BE2C (cell line): ENCODE measurements at regions not wholly inside any gene's neighbourhood (a gene's known extent, or its start where the extent isn't known, plus 50 kb on each side); places are given as distances from the start of the nearest gene placed in this dataset.

Experiments used
- DNase-seq: peaks from one replicate; pipeline ENCODE4 v3.0.0-alpha.2; 2020
- H3K27me3 ChIP-seq: fragments of 250-450 bp; sonication (Bioruptor Pico); 2 replicates; pipeline ENCODE4 v1.5.1; 2020; ENCODE audit warnings: mild to moderate bottlenecking
- H3K36me3 ChIP-seq: fragments of 250-450 bp; sonication (Bioruptor Pico); 2 replicates; pipeline ENCODE4 v1.5.1; 2020; ENCODE audit warnings: mild to moderate bottlenecking
- H3K4me1 ChIP-seq: fragments of 250-450 bp; sonication (Bioruptor Pico); 2 replicates; pipeline ENCODE4 v1.5.1; 2020
- H3K4me3 ChIP-seq: 2 replicates; pipeline ENCODE4 v1.5.1; 2011; ENCODE audit warnings: low read depth, low read length
- H3K9me3 ChIP-seq: fragments of 250-450 bp; sonication (Bioruptor Pico); 2 replicates; pipeline ENCODE4 v1.5.1; 2020
- TF ChIP-seq, protein P1 (sequence below): IDR thresholded peaks from 2 replicates; pipeline ENCODE4 v1.5.1; 2012; ENCODE audit warnings: mild to moderate bottlenecking, low read depth, low read length

- TF ChIP-seq, protein P1, sequence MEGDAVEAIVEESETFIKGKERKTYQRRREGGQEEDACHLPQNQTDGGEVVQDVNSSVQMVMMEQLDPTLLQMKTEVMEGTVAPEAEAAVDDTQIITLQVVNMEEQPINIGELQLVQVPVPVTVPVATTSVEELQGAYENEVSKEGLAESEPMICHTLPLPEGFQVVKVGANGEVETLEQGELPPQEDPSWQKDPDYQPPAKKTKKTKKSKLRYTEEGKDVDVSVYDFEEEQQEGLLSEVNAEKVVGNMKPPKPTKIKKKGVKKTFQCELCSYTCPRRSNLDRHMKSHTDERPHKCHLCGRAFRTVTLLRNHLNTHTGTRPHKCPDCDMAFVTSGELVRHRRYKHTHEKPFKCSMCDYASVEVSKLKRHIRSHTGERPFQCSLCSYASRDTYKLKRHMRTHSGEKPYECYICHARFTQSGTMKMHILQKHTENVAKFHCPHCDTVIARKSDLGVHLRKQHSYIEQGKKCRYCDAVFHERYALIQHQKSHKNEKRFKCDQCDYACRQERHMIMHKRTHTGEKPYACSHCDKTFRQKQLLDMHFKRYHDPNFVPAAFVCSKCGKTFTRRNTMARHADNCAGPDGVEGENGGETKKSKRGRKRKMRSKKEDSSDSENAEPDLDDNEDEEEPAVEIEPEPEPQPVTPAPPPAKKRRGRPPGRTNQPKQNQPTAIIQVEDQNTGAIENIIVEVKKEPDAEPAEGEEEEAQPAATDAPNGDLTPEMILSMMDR: no peak
- Histone ChIP-seq H3K27me3 (no peaks in the 10 kb centered on the region), H3K4me3 (no peak overlapping the region), H3K4me1 (peaks cover 5% of the 10 kb centered on the region), H3K36me3 (no peaks in the 10 kb centered on the region), H3K9me3 (no peaks in the 10 kb centered on the region)
- peak; percentile 39 for DNase-seq
Observed at GRCh38 chr4:129240816-129241215, 144.9 kb downstream of the C4orf33 start.

DNA sequence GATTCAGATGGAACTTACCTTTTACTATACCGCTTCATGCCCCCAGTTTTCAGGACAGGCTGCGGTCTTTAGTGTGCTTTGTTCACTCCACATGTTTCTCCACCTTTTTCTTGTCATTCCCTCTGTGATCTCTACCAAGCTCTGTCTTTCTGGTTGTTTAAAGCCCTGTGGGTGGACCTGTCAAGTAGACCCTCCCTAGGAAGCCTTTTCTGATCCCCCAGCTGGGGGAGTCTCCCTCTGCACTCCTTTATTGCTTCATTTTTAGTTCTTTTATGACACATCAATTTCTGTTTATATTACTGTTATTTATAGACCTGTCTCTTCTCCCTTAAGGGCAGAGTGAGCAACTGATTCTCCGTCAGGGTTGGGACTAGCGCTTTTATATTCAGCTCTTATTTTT lies 150.2 kb downstream of the C4orf33 start:
- TF ChIP-seq, protein P1: no peak
- peaks cover 1% of the 10 kb centered on the region for H3K4me1 ChIP-seq
- H3K9me3 ChIP-seq: no peaks in the 10 kb centered on the region
- no peak for DNase-seq
- H3K36me3 ChIP-seq: no peaks in the 10 kb centered on the region
- no peaks in the 10 kb centered on the region for H3K27me3 ChIP-seq
- H3K4me3 ChIP-seq: no peak overlapping the region

GRCh38 chr4:129246910-129247461 lies 151.0 kb downstream of the C4orf33 start:
- no peaks in the 10 kb centered on the region for H3K9me3 ChIP-seq
- TF ChIP-seq, protein P1: no peak
- no peak overlapping the region for H3K4me3 ChIP-seq
- H3K27me3 ChIP-seq: no peaks in the 10 kb centered on the region
- no peaks in the 10 kb centered on the region for H3K4me1 ChIP-seq
- no peaks in the 10 kb centered on the region for H3K36me3 ChIP-seq
- no peak for DNase-seq

DNA sequence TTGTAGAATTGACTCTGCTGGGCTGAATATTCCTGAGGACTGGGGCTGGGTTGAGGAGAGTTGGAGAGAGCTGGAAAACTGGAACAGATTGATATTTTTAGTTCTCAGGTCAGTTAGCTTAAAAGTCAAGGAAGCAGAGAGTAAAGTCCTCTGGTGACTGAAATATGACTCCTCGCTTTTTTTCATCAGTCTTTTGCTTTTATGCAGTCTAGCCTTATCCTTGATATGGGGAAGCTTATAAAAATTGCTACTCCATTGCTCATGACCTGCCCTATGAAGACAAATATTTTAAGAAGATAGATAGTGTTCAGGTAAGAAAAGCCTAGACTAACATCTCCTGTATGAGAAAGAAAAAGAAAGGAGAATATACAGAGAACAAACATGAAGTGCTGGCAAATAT lies 152.7 kb downstream of the C4orf33 start:
- H3K9me3 ChIP-seq: no peaks in the 10 kb centered on the region
- no peaks in the 10 kb centered on the region for H3K36me3 ChIP-seq
- TF ChIP-seq, protein P1: no peak
- H3K27me3 ChIP-seq: no peaks in the 10 kb centered on the region
- H3K4me1 ChIP-seq: no peaks in the 10 kb centered on the region
- H3K4me3 ChIP-seq: no peak overlapping the region
- DNase-seq: no peak

DNA sequence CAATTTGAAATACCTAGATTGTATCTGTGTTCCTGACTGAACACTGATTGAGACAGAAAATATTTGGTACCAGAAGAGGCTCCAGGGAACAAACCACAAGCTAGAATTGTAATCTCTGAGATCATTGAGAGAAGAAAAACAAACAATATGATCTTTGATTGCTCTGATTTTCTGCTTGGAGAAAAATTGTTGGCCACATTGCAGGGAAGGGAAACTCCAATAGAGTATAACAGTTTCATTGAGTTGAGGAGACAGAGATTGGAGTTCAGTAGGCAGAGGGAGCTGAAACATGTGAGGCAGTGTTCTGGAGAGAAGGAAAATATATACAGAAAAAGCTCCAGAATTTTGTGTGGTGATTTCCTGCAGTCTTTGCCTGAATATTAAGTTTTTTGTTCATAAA lies 158.2 kb downstream of the C4orf33 start:
- DNase-seq: no peak
- TF ChIP-seq, protein P1: no peak
- Histone ChIP-seq H3K27me3 (no peaks in the 10 kb centered on the region), H3K4me3 (no peak overlapping the region), H3K4me1 (no peaks in the 10 kb centered on the region), H3K9me3 (no peaks in the 10 kb centered on the region), H3K36me3 (no peaks in the 10 kb centered on the region)

DNA sequence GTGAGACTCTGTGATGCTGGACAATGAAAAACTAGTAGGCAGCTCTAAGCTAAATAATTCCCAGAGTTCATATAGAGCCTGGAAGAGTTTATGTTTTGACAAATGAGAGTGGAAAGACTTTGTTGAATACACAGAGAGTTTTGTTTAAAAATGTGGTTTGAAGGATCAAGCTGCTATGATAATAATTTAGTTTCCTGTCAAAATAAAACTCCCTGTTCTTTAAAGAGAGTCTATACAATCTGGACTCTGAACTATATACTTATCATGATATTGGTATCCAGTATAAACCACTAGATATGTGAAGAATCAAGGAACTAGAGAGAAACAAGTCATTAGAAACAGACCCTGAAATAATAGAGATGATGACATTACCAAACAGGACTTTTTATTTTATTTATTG lies 158.6 kb downstream of the C4orf33 start:
- Histone ChIP-seq H3K27me3 (no peaks in the 10 kb centered on the region), H3K4me1 (no peaks in the 10 kb centered on the region)

More for the DNA sequence above, 158.6 kb downstream of the C4orf33 start:
- Histone ChIP-seq H3K4me3 (no peak overlapping the region), H3K9me3 (no peaks in the 10 kb centered on the region), H3K36me3 (no peaks in the 10 kb centered on the region)
- no peak for DNase-seq
- TF ChIP-seq, protein P1: no peak
